HG03175 (cell line): ENCODE measurements at regions not wholly inside any gene's neighbourhood (a gene's known extent, or its start where the extent isn't known, plus 50 kb on each side); places are given as distances from the start of the nearest gene placed in this dataset.
"Not testable (repeated sequence)": the region's sequence is repeated elsewhere in the genome, so short reads cannot be mapped to it uniquely, and the experiment has no call there.

Experiments
- ATAC-seq: cut with Tn5 transposase; IDR thresholded peaks from one replicate; pipeline ENCODE4 v1.9.1; 2021; ENCODE audit warnings: mild to moderate bottlenecking, moderate library complexity; ENCODE audit not compliant: unreplicated experiment

DNA sequence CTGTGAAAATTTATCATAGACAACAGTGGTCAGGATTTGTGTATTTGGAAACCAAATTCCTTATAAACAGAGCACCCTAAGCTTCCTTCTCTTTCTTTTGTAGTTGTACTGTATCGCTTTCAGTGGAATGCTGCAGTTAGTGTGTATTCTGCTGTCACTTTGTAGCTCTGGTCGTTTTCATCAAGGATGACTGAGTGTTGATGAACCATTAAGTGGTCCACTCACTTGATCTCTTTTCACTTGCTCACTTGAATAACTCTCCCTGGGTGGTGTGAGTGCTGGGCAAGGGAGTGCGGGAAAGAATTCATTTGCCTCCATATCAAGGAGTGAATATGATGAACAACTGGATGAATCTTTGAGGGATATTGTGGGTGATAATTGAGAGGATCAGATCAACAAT is 1225.7 kb upstream of the WWC1 start:
- no peak for ATAC-seq

DNA sequence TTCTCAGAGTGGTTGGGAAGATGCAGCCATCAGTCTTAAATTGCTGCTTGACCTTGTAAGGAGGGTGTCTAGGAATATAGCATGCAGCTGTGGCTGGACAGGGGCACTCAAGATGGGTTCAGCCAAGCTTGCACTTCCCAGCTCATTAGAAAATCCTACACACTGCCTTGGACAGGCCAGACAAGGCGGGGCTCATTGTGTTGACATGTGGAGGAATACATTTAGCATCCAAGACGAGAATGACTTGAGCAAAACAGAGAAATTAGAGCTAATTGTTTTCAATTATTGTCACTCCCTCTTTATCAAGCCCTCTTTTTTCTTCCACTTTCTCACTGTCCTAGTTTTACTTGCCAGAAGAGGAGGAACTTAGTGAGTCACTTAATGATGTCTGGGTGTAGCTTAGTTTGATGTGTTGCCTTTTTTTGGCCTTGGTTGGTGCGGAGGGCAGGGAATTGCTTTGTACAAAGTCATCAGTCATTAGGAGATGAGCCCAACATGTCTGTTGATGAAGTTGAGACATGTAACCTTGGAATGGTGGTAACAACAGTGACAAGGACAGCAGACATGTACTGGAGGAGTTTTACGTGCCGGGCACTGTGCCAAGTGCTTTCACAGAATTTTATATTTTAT is 1219.3 kb upstream of the WWC1 start:
- ATAC-seq, result no peak

DNA sequence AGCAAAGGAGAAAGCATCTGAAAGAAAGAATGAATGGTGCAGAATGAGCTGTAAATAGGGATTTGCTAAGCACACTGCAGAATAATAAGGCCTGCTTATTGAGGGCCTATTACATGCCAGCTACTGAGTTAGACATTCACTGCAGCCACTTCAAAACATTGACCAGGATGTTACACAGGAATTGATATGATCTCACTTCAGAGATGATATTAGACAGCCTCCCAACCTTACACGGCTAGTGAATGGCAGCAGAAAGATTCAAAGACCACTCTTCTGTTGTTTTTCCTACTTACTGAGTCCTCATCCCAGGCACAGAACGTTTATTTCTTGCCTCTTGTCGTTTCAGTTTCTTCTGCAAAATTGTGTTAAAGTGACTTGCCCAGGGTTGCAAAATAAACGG is 1209.9 kb upstream of the WWC1 start:
- no peak for ATAC-seq

DNA sequence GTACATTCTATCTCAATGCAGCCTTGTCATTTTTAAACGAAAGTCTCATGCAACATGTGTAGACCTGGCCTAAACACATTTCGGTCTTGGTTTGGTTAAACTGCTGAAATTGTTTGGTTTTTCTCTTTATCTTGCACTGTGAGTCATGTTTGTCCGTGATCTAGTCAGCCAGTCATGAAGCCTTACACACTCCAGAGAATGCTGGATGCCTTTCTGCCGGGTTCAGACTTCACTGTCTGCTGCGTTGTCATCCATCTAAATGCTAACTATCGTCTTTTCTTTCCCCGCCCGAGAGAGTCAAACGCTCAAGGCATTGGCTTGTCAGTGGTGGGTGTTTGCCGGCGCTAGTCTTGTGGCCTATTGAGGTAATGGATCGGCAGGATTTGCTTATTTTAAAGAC is 1194.6 kb upstream of the WWC1 start:
- no peak for ATAC-seq

DNA sequence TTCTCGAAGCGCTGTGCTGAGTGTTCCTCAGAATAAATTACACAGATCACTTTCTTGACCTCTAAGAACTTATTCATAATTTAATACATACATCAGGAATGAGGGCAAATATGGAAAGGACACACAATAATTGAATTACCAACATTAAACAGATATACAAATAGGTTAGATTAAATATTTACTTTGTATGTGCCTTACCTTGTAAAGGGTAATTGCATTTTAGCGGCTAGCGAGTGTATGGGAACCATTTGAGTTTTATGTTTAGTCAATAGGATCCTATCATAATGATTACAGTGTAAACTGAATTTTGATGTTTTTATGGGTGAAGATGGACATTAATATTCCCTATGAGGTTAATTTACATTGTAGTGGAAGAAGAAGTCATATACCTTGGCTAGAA is 1187.1 kb upstream of the WWC1 start:
- ATAC-seq, result no peak

DNA sequence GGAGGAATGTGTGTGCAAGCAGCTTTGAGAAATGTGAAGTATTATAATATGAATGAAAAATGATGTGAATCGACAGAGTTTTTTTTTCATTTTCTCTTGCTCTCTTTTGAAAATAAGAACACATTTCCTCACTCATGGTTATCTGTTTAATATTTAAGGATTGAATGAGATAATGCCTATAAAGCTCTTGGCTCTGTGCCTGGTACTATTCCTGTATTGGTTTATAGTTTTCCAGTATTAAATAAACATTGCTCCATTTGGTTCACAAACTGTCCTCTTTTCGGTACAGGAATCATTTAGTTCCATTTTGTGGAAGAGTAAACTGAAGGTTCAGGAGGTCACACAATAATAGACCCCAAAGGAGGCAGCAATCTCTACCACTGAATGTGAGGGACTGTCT is 1185.5 kb upstream of the WWC1 start:
- ATAC-seq, result no peak

DNA sequence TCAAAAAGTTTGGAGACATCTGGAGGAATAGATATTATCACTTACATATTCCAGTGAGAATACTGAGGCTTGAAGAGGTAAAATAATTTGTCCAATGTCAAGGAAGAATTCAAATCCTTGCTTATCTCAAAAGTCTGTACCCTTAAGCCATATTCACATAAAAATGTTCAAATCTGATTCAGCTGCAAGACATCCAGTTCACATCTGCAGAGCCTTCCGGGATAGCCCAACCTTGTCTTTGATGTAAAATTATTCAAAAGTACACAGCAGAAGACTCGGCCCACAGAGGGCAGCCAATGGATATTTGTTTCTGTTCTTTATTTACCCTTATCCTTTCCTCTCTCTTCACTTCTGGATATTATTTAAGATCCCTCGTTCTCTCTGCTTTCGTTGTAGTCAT is 1183.8 kb upstream of the WWC1 start:
- no peak for ATAC-seq

DNA sequence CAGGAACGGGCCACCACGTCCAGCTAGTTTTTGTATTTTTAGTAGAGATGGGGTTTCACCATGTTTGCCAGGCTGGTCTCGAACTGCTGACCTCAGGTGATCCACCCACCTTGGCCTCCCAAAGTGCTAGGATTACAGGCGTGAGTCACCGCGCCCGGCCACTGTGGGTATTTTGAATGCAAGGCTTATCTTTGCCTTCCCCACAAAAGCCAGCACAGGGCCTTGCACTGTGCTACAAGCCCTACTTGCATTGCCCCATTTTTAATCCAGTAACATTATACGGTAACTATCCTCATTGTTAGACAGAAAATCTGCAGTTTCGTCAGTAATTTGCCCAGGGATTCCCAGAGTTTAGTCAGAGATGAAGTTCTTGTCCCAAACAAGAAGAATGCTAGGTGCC is 1183.2 kb upstream of the WWC1 start:
- ATAC-seq, result not testable (repeated sequence)

DNA sequence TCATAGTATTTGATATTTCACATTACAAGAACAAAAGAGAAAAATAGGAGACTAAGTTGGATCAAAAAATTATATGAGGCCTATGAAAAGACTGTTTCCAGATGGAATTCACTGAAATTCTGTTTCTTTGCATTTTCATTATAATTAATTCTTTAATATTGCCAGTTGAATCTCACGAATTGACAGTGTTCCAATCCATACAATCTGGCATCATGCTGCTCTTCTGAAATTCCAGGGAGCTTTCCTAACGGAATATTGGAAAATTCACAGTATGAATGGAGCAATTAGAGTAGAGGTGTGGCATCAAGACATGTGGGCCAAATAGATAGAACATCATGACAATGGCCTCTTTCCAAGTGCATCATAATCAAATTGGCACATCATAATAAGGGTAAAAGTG is 1178.9 kb upstream of the WWC1 start:
- no peak for ATAC-seq

DNA sequence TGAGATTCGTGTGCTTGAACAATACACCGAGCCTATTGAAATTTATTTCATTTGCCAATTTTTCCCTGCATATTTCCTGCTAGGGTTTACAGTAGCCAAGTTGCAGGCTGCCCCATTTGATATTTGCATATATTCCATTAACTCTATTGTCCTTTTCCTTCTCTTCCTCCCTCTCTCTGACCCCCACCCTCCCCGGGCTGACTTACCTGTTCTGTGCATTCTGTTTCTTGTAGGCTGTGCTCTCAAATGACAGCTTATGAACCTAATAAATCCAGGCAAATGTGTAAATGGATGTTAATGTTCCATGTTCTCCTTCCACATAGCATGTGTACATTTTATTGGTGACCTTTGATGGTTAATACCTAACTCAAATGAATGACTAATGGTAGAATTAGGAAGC is 1169.2 kb upstream of the WWC1 start:
- ATAC-seq, result no peak

DNA sequence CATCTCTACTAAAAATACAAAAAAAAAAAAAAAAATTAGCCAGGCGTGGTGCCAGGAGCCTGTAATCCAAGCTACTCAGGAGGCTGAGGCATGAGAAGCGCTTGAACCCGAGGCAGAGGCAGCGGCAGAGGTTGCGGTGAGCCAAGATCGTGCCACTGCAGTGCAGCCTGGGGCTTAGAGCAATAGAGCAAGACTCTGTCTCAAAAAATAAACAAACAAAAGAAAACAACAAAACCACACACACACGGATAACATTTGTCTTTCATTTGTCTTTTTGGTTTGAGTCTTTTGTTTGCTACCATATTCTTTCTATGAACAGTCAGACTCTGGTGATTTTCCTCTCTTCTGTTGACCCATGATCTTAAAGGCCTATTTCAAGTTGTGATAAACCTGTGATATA is 1168.3 kb upstream of the WWC1 start:
- ATAC-seq, result no peak

DNA sequence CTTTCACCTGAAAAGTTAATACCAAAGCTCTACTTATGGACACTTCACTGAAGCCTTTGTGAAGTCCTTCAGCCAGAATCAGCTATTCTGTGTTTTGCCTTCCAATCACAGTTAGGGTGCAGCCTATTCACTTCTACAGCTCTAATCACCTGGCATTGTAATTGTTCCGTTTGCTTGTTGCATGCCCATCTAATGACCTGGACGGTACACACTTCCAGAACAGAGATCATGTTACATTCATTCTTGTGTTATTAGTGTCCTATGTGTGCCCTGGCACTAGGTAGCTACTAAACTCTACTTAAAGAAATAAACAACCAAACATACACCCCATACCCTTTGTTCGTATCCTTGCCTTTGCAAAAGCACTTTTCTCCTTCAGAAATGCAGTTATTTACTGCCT is 1162.9 kb upstream of the WWC1 start:
- ATAC-seq, result no peak

DNA sequence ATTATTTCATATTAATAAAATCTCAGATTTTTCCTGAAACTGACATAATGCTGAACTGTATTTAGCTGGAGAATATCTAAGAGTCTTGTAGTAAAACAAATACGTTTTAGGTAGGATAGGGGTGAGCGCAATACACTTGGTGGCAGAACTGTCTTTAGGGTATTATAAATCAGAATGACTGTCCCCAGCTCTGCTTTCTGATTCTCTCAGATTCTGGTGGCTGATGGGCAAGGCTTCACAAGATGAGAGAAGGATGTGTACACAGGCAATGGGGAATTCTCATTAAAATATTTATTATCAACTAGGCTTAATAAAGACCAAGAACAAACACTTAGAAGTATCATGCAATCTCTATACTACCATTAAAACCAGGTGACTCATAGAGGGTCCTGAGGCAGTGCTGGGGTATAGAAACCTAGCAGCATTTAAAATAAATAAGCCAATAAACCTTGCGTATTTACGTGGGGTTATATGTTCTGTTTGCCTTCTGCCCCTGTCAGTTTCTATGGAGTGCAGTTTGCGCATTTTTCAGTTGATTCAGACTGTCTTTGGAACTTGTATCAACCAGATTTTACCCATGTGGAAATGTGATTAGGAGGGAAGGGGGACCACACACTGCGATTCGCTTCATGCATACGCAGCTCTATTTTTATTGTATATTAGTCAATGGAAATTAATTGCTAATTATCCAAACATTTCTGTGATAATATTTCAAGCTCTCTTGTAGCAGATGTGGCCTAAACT is 1150.7 kb upstream of the WWC1 start:
- no peak for ATAC-seq

DNA sequence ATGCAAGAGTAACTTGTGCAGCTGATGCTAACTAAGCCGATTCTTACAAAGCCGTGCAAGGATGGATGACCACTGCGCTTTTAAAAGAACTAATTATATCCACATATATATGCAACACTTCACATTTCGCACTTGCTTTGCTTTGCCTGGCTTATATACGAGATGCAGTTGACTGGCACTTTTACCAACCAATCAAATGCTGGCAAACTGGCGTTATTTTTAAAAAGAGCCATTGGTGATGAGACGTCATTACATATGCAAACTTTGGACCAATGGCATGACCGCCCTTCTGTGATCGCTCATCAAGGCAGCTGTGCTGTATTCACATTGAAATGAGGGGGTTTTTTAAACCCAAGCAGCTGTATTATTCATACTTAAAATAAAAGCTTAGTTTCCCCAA is 1147.7 kb upstream of the WWC1 start:
- no peak for ATAC-seq

DNA sequence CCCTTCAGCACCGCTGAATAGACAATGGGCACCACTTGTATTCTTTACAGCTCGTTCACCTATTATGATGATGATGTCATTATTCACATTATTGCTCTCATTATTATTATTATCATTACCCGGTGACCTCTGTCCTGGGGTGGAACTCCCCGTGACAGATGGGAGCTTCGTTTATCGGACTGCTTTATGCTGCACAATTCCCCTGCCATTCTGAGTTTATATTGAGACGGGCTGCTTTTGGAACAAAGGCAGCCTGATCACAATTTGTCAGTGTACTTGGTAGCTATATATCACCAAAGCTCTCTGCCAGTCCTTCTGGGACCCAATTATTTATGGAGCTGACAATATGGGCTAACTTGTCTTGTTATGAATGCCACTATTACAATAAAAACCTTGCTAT is 1145.6 kb upstream of the WWC1 start:
- ATAC-seq, result no peak

DNA sequence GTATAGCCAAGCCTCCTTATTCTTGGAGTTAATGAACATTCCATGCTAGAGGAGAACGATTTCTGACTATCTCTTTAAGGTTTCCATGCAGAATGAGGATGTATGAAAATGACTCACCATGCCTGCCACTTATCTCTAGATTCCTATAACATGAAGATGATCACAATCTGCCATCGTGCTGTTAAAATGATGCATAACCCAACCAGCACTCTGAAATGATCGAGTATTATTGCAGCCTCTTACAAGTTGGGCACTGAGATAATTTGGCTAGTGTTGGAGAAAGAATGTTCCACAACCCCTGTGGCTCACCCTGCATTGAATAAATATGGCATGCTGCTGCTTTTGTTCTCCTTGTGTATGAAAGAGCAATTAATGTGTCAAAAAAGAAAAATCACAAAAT is 1143.6 kb upstream of the WWC1 start:
- no peak for ATAC-seq

DNA sequence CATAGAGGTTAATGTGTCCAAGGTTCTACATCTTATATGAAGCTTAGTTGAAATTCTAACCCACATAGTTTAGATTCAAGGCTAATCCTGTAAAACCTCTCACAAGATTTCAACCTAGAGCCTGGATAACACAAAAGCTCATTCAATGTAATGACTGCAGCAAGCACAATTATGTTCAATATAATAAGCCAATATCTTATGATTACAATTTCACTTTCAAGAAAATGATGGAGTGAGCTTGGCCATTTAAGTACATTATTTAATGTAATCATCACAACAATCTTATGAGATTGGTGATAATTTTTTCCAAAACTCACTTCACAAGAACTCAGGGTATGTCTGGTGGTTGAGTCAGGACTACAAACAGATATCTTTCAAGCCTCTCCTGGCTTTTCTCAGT is 1140.8 kb upstream of the WWC1 start:
- ATAC-seq, result no peak

DNA sequence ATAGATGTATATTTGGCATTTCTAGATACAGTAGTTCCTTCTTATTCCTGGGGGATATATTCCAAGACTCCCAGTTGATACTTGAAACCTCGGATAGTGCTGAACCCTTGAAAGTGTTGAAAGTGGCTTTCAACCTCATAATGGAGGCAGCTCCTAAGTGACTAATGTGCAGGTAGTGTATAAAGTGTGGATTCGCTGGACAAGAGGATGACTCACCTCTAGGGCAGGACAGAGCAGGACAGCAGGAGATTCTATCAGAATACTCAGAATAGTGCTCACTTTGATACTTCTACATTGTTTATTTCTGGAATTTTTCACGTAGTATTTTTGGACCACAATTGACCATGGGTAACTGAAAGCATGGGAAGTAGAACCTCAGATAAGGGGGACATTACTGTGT is 1138.9 kb upstream of the WWC1 start:
- ATAC-seq, result no peak

DNA sequence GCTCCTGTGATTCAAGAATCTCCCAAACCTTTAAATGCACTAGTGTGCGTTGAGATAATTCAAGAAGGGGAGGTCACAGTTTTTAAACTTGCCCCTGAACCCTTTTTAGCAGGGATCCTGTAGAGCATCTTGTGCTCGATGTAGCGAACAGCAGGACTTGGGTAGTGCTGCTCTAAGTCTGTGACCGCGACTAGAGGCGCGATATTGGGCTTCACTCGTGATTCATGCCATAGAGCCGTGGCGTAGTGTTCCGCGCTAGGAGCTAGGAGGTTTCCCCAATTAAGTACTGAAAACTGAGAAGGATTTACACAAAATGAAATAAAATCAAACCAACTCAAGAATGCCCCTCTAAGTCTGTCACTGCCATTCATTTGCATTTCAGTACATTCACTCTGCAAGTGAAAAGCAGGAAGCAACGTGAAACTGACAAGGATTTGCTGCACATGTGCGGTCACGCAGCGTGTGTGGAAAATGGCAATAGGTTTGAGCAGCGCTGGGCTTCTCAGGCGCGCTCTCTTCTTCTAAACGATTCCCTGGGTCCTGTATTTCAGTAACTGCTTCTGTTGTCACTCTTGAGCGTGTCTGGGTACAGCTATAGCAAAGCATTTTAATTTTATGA is 1135.9 kb upstream of the WWC1 start:
- no peak for ATAC-seq

DNA sequence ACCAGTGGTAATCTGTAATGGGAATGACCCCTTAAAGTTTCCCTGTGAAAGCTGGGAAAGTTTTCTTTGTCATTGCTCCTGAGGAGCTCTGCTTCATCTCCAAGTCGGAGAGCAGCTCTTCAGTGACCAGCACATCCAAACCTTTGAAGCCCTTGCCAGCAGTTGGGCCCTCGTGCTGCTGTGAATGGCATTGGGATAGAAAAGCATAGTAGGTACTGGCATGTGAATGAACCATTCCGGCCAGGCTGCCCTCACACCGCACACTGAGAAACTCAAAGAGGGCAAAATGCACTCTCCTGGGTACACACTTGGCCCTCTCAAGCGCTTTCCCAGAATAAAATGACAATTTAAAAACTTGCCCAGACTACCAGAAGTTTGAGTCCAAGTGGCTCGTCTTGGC is 1135.0 kb upstream of the WWC1 start:
- ATAC-seq, result no peak

DNA sequence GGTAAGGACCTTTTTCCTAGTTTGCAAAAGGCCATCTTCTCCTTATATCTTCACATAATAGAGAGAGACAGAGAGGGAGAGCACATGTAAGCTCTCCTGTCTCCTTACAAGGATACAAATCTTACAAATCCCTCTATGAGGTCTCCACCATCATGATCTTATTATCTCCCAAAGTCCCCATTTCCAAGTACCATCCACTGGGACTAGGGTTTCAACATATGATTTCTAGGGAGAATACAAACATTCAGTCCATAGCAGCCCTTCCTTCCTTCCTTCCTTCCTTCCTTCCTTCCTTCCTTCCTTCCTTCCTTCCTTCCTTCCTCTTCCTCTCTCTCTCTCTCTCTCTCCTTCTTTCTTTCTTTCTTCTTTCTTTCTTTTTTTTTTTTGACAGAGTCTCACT is 1132.9 kb upstream of the WWC1 start:
- ATAC-seq, result no peak

DNA sequence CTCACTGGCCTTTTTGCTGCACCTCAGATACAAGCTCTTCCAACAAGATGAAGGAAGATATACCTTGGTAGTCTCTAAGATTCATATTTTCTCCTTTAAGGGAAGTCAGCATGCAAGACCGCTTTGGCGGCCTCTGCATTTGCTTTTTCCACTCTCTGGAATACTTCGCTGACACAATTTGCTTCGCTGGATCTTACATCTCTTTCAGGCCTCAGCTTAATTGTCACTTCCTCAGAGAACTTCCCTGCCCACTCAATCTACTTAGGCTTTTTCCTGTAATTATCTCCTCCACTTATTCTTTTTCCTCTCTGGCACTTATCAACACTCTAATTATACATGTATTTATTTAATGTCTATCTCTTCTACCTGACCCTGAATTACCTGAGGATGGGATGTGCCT is 1131.1 kb upstream of the WWC1 start:
- no peak for ATAC-seq

DNA sequence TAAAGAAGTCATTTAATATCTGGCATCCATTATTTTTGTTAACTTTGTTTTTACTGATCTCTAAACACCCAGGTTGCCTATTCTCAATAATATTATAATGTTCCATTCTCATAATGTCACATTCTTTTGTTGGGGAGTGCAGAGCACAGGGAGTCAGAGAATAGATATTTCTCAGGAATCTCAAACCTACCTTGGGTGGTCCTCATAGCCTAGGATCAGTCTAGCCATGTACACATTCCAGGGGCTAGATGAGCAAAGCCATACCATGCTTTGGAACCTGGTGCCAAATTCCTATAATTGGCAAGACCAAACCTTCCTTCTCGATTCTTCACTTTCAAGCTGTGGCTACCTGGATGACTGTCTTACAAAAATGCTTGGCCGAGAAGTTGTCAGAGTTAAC is 1124.7 kb upstream of the WWC1 start:
- ATAC-seq, result no peak
